ENCODE measurements at regions not wholly inside any gene's neighbourhood (a gene's known extent, or its start where the extent isn't known, plus 50 kb on each side); places are given as distances from the start of the nearest gene placed in this dataset.

GRCh38 chr2:116879650-116880160, 934.8 kb upstream of the DDX18 start:
- no peak for TF ChIP-seq JUND (IDR thresholded peaks at IDR 0.05; ENCODE audit: low read depth)
- no peak for DNase-seq (ENCODE audit: low read depth in 1 of 2, low spot score in 1 of 2)
- in situ Hi-C loops (cut with HindIII; ENCODE audit: low pct_unique_long_range_greater_than_20kb, low sequenced_read_pairs), result no loop called here

DNA sequence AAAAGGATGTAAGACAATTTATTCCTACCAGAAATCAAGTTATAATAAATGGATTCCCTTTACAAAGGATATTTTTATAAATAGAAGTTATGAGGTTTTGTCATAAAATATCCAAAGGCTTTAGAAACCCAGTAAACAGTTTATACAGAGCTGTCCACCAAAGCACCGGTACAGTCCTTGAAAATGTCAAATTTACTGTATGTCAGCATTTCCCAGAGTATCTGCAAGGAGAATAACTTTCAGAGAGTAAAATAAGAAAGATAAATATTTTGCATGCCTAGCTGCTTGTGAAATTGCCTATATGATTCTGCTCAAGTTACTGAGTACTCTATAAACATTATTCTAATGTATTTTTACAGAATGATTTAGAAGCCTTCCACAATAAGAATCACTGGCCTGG, 923.3 kb upstream of the DDX18 start:
- TF ChIP-seq JUND (IDR thresholded peaks at IDR 0.05; ENCODE audit: low read depth), result no peak
- in situ Hi-C loops (cut with HindIII; ENCODE audit: low pct_unique_long_range_greater_than_20kb, low sequenced_read_pairs), result no loop called here
- no peak for DNase-seq (ENCODE audit: low read depth in 1 of 2, low spot score in 1 of 2)

DNA sequence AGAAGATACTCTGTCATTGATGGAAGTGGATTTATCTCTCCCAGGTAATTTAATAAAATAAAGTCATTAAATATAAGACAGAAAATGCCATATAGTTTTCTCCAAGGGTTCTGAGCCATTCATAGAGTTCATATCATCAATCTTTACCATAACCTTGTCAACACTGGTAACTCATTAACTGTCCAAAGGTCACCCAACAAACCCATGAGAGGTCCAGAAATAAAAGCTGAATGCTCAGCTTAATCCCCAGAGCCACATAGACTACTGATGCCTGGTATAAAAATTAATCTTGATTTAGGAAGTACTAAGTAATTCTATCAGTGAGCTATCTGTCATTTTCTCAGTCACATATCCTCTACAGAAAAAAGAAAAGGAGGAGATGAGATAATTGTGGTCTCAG, 903.0 kb upstream of the DDX18 start:
- in situ Hi-C loops (cut with HindIII; ENCODE audit: low pct_unique_long_range_greater_than_20kb, low sequenced_read_pairs), result no loop called here
- DNase-seq (ENCODE audit: low read depth in 1 of 2, low spot score in 1 of 2), result no peak
- no peak for TF ChIP-seq JUND (IDR thresholded peaks at IDR 0.05; ENCODE audit: low read depth)

DNA sequence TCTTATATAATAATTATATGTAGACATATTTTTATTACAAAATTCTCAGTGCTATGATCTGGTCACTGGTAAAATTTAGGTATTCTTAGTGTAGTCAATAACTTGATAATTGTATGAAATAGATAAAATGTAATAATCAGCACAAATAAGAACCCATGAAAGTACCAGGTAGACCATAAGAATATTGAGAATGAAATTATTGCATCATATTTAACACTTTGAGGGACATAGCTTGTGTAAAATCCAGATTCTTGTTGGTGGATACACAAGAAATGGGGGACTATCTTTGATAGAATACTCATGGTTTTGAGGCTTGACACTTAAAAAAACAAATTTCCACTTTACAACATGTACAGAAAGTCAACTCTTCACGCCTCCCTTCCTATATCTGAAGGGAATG, 898.8 kb upstream of the DDX18 start:
- no peak for TF ChIP-seq JUND (IDR thresholded peaks at IDR 0.05; ENCODE audit: low read depth)
- in situ Hi-C loops (cut with HindIII; ENCODE audit: low pct_unique_long_range_greater_than_20kb, low sequenced_read_pairs), result no loop called here
- DNase-seq (ENCODE audit: low read depth in 1 of 2, low spot score in 1 of 2), result no peak

DNA sequence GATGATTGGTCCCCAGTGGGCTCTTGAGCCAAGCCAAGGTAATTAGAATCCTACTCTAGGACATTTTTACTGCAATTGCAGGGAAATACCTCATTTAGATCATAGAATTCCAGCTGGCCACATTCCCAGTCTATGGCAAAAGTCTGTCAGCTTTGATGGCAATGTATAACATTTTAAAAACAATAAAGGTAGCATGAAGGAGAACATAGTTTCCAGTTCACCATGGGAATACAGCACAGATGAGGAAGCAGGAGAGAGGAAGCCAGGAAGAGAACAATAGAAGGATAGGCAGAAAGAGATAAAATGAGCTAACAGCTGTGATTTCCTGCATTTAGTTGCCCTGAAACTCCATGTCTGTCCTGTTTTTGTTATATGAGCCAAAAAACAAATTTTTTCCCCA, 897.3 kb upstream of the DDX18 start:
- in situ Hi-C loops (cut with HindIII; ENCODE audit: low pct_unique_long_range_greater_than_20kb, low sequenced_read_pairs), result no loop called here
- no peak for DNase-seq (ENCODE audit: low read depth in 1 of 2, low spot score in 1 of 2)
- no peak for TF ChIP-seq JUND (IDR thresholded peaks at IDR 0.05; ENCODE audit: low read depth)

- in situ Hi-C loops (cut with HindIII; ENCODE audit: low pct_unique_long_range_greater_than_20kb, low sequenced_read_pairs), result no loop called here
- DNase-seq (ENCODE audit: low read depth in 1 of 2, low spot score in 1 of 2), result no peak
- TF ChIP-seq JUND (IDR thresholded peaks at IDR 0.05; ENCODE audit: low read depth), result no peak
Measured at GRCh38 chr2:116918574-116918973, 895.9 kb upstream of the DDX18 start.

DNA sequence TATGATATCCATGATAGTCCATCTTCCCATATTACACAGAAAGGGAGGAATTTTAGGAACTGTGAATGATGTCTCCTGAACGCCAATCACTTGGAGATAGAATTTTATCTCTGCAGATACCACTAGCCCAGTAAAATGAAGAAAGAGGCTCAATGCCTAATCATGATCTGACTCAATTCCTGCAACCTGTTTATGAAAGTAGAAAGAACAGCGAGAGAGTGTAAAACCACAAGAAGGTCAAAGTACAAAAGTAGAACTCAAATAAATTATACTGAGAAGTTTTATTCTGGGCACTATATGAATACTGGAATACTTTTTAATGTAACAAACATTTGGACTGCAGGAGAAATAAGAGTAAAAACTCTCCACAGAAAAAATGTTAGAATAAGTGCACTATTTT, 892.1 kb upstream of the DDX18 start:
- in situ Hi-C loops (cut with HindIII; ENCODE audit: low pct_unique_long_range_greater_than_20kb, low sequenced_read_pairs), result no loop called here

GRCh38 chr2:116924509-116924908, 890.0 kb upstream of the DDX18 start:
- no peak for TF ChIP-seq JUND (IDR thresholded peaks at IDR 0.05; ENCODE audit: low read depth)
- in situ Hi-C loops (cut with HindIII; ENCODE audit: low pct_unique_long_range_greater_than_20kb, low sequenced_read_pairs), result no loop called here
- DNase-seq (ENCODE audit: low read depth in 1 of 2, low spot score in 1 of 2), result no peak

More for the DNA sequence above, 892.1 kb upstream of the DDX18 start:
- DNase-seq (ENCODE audit: low read depth in 1 of 2, low spot score in 1 of 2), result no peak
- TF ChIP-seq JUND (IDR thresholded peaks at IDR 0.05; ENCODE audit: low read depth), result no peak

- no peak for TF ChIP-seq JUND (IDR thresholded peaks at IDR 0.05; ENCODE audit: low read depth)
Measured at GRCh38 chr2:116935097-116935814, 879.2 kb upstream of the DDX18 start.

GRCh38 chr2:116948258-116948657, 866.2 kb upstream of the DDX18 start:
- in situ Hi-C loops (cut with HindIII; ENCODE audit: low pct_unique_long_range_greater_than_20kb, low sequenced_read_pairs), result no loop called here
- no peak for TF ChIP-seq JUND (IDR thresholded peaks at IDR 0.05; ENCODE audit: low read depth)
- DNase-seq (ENCODE audit: low read depth in 1 of 2, low spot score in 1 of 2), result no peak

More at GRCh38 chr2:116935097-116935814, 879.2 kb upstream of the DDX18 start:
- no peak for DNase-seq (ENCODE audit: low read depth in 1 of 2, low spot score in 1 of 2)
- in situ Hi-C loops (cut with HindIII; ENCODE audit: low pct_unique_long_range_greater_than_20kb, low sequenced_read_pairs), result no loop called here

DNA sequence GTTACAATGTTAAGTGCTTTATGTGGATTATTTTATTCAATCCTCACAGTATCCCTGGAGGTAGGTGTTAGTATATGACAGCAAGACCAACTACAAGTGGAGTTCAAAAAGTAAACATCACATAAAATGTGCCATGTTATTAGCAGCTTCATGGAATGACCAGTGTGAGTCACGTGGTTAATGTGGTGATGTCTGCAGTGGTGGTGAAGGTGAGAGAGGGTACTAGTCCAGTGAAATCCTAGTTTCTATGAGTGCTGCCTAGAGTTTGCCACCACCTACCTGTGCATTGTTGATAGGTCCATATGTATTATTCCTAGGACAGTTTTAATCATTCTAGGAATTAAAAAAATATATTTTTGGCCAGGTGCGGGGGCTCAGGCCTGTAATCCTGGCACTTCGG, 865.2 kb upstream of the DDX18 start:
- in situ Hi-C loops (cut with HindIII; ENCODE audit: low pct_unique_long_range_greater_than_20kb, low sequenced_read_pairs), result no loop called here
- no peak for TF ChIP-seq JUND (IDR thresholded peaks at IDR 0.05; ENCODE audit: low read depth)
- no peak for DNase-seq (ENCODE audit: low read depth in 1 of 2, low spot score in 1 of 2)

DNA sequence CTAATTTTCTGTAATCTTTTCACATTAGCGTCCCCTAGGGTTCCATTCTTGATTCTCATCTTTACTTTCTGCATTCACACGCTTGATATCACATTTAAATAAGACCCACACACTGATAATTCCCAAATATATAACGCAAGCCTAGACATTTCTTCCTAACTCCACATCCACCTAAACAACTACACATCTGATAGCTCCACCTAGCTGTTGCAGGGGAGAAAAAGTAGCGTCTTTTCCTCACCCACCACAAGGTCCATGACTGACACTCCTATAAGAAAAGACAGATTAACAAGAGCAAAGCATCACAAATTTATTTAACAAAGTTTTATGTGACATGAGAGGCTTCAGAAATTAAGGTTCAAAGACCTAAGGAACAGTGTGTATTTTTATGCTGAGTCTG, 862.2 kb upstream of the DDX18 start:
- no peak for TF ChIP-seq JUND (IDR thresholded peaks at IDR 0.05; ENCODE audit: low read depth)
- in situ Hi-C loops (cut with HindIII; ENCODE audit: low pct_unique_long_range_greater_than_20kb, low sequenced_read_pairs), result no loop called here
- DNase-seq (ENCODE audit: low read depth in 1 of 2, low spot score in 1 of 2), result peak; percentile 7 to 32

GRCh38 chr2:116955646-116956045, 858.8 kb upstream of the DDX18 start:
- no peak for DNase-seq (ENCODE audit: low read depth in 1 of 2, low spot score in 1 of 2)
- TF ChIP-seq JUND (IDR thresholded peaks at IDR 0.05; ENCODE audit: low read depth), result no peak
- in situ Hi-C loops (cut with HindIII; ENCODE audit: low pct_unique_long_range_greater_than_20kb, low sequenced_read_pairs), result no loop called here

GRCh38 chr2:116975608-116976007, 838.9 kb upstream of the DDX18 start:
- in situ Hi-C loops (cut with HindIII; ENCODE audit: low pct_unique_long_range_greater_than_20kb, low sequenced_read_pairs), result no loop called here
- no peak for DNase-seq (ENCODE audit: low read depth in 1 of 2, low spot score in 1 of 2)
- no peak for TF ChIP-seq JUND (IDR thresholded peaks at IDR 0.05; ENCODE audit: low read depth)

All from T47D (cell line).